Upper lobe of right lung (tissue), 1 donor: ENCODE measurements at regions not wholly inside any gene's neighbourhood (a gene's known extent, or its start where the extent isn't known, plus 50 kb on each side); places are given as distances from the start of the nearest gene placed in this dataset.

ENCODE experiments used
- ATAC-seq: fragments of 200-7000 bp; cut with Tn5 transposase; one replicate; pipeline ENCODE4 v1.9.1; 2020; ENCODE audit warnings: mild to moderate bottlenecking, moderate library complexity
- DNase-seq: peaks from one replicate; pipeline ENCODE4 v3.0.0-alpha.2; 2020
- H3K27ac ChIP-seq: fragments of 200-600 bp; one replicate; pipeline ENCODE4 v1.8.0; 2022
- H3K27me3 ChIP-seq: fragments of 200-600 bp; one replicate; pipeline ENCODE4 v1.8.0; 2022; ENCODE audit warnings: mild to moderate bottlenecking
- H3K36me3 ChIP-seq: fragments of 200-600 bp; one replicate; pipeline ENCODE4 v1.8.0; 2022
- H3K4me1 ChIP-seq: fragments of 200-600 bp; one replicate; pipeline ENCODE4 v1.8.0; 2022
- H3K4me3 ChIP-seq: fragments of 200-600 bp; one replicate; pipeline ENCODE4 v1.8.0; 2022; ENCODE audit warnings: mild to moderate bottlenecking
- H3K9me3 ChIP-seq: fragments of 200-600 bp; one replicate; pipeline ENCODE4 v1.8.0; 2022
- CTCF ChIP-seq: fragments of 200-600 bp; IDR thresholded peaks from one replicate; pipeline ENCODE4 v1.8.0; 2022; ENCODE audit warnings: antibody characterized with exemption
- intact Hi-C: fragments of 100-400 bp; cut with DNase I; formaldehyde crosslinking; loops from one replicate; pipeline ENCODE4 v1.11.0; 2022
- donor health status: DM: no; HTN: yes; CAD: no; lungs with severe emphysema.

- no peaks in the 10 kb centered on the region for H3K9me3 ChIP-seq
- TF ChIP-seq CTCF: no peak
- H3K4me3 ChIP-seq: no peak overlapping the region
- ATAC-seq (no peak), DNase-seq (no peak)
- H3K4me1 ChIP-seq: no peaks in the 10 kb centered on the region
- no peaks in the 10 kb centered on the region for H3K36me3 ChIP-seq
- H3K27ac ChIP-seq: no peak overlapping the region
- intact Hi-C loops: no loop called here
- H3K27me3 ChIP-seq: no peaks in the 10 kb centered on the region
Observed at GRCh38 chr4:111977419-111977965, 167.8 kb upstream of the FAM241A start.

- Histone ChIP-seq H3K4me1 (no peaks in the 10 kb centered on the region), H3K27ac (no peak overlapping the region), H3K4me3 (no peak overlapping the region), H3K27me3 (no peaks in the 10 kb centered on the region), H3K9me3 (no peaks in the 10 kb centered on the region), H3K36me3 (no peaks in the 10 kb centered on the region)
- no peak for DNase-seq
- no peak for ATAC-seq
- no peak for TF ChIP-seq CTCF
- intact Hi-C loops: no loop called here
Observed at GRCh38 chr4:111979921-111980320, 165.3 kb upstream of the FAM241A start.

GRCh38 chr4:111982089-111982488, 163.2 kb upstream of the FAM241A start:
- no peaks in the 10 kb centered on the region for H3K36me3 ChIP-seq
- no peaks in the 10 kb centered on the region for H3K27me3 ChIP-seq
- DNase-seq (no peak), ATAC-seq (no peak)
- H3K4me3 ChIP-seq: no peak overlapping the region
- TF ChIP-seq CTCF: no peak
- H3K9me3 ChIP-seq: no peaks in the 10 kb centered on the region
- intact Hi-C loops: no loop called here
- no peak overlapping the region for H3K27ac ChIP-seq
- H3K4me1 ChIP-seq: no peaks in the 10 kb centered on the region

GRCh38 chr4:111984169-111984819, 161.0 kb upstream of the FAM241A start:
- Histone ChIP-seq H3K36me3 (no peaks in the 10 kb centered on the region), H3K4me3 (no peak overlapping the region), H3K9me3 (no peaks in the 10 kb centered on the region), H3K4me1 (no peaks in the 10 kb centered on the region), H3K27ac (no peak overlapping the region), H3K27me3 (no peaks in the 10 kb centered on the region)
- intact Hi-C loops: no loop called here
- DNase-seq (no peak), ATAC-seq (no peak)
- TF ChIP-seq CTCF: no peak

- no peak for ATAC-seq
- intact Hi-C loops: no loop called here
- Histone ChIP-seq H3K4me1 (no peaks in the 10 kb centered on the region), H3K36me3 (no peaks in the 10 kb centered on the region), H3K4me3 (no peak overlapping the region), H3K27me3 (no peaks in the 10 kb centered on the region), H3K9me3 (no peaks in the 10 kb centered on the region), H3K27ac (no peak overlapping the region)
- no peak for DNase-seq
- TF ChIP-seq CTCF: no peak
Observed at GRCh38 chr4:111985426-111985825, 159.8 kb upstream of the FAM241A start.

GRCh38 chr4:111986095-111986494, 159.2 kb upstream of the FAM241A start:
- intact Hi-C loops: no loop called here
- DNase-seq (no peak), ATAC-seq (no peak)
- TF ChIP-seq CTCF: no peak
- Histone ChIP-seq H3K9me3 (no peaks in the 10 kb centered on the region), H3K4me1 (no peaks in the 10 kb centered on the region), H3K27ac (no peak overlapping the region), H3K36me3 (no peaks in the 10 kb centered on the region), H3K27me3 (no peaks in the 10 kb centered on the region), H3K4me3 (no peak overlapping the region)
